ENCODE measurements at regions not wholly inside any gene's neighbourhood (a gene's known extent, or its start where the extent isn't known, plus 50 kb on each side); places are given as distances from the start of the nearest gene placed in this dataset.

GRCh38 chr12:113725557-113725876 lies 240.6 kb downstream of the RBM19 start (continued):
- TF ChIP-seq ZNF555 (tag by site-specific recombination; conservative IDR thresholded peaks at IDR 0.05) (no peak), ZSCAN16 (tag by site-specific recombination; IDR thresholded peaks at IDR 0.05) (no peak), ZNF37A (tag by site-specific recombination; IDR thresholded peaks at IDR 0.05) (no peak), ZBTB8A (tag by site-specific recombination; IDR thresholded peaks at IDR 0.05) (no peak), ZNF560 (tag by site-specific recombination; IDR thresholded peaks at IDR 0.05; ENCODE audit: borderline replicate concordance) (no peak), ZNF221 (tag by site-specific recombination; IDR thresholded peaks at IDR 0.05; ENCODE audit: borderline replicate concordance) (no peak), ZNF785 (tag by site-specific recombination; IDR thresholded peaks at IDR 0.05) (no peak)
- TF ChIP-seq, protein P1, sequence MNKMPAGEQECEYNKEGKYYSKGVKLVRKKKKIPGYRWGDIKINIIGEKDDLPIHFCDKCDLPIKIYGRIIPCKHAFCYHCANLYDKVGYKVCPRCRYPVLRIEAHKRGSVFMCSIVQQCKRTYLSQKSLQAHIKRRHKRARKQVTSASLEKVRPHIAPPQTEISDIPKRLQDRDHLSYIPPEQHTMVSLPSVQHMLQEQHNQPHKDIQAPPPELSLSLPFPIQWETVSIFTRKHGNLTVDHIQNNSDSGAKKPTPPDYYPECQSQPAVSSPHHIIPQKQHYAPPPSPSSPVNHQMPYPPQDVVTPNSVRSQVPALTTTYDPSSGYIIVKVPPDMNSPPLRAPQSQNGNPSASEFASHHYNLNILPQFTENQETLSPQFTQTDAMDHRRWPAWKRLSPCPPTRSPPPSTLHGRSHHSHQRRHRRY (tag by site-specific recombination; IDR thresholded peaks at IDR 0.05) = no peak

DNA sequence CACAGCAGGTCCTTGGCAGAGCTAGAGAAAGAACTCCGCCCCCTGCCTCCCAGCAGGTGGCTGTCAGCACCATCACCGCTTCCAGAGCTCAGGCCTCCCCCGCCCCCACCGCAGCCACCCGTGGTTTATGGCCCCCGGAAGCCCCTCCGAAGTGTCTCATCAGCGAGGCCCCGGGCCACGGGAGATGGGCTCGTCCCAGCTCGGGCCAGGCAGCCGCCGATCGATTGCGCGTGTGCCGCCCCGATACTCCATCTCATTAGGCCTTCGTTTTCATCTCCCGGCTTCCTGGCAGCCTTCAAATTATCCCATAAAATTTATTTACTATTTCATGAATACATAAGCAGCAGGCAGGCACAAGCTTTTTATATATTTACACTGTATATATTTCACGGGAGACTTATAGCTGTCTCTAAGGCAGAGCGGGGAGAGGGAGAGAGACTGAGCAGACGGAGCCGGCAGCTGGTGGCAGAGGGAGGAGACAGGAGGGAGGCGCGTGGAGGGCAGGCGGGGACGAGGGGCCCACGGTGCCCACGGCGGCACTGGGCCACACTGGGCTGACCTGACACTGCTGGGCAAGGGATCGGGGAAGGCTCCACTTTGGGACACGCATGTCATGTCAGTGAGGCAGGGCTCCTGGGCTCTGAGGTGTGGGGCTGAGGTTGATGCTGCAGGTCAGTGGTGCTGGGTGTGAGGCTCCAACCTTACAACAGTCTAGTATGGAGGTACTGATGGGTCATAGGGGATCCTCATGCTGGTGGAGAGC lies 241.2 kb downstream of the RBM19 start:
- Histone ChIP-seq H3K36me3 (ENCODE audit: control insufficient read depth in 2 of 2, insufficient read depth in 1 of 2, low read length in 2 of 2) (no peaks in the 10 kb centered on the region), H3K4me1 (ENCODE audit: control insufficient read depth, insufficient read depth, low read length) (no peaks in the 10 kb centered on the region), H3K27ac (ENCODE audit: extremely low read depth, low read depth, low read length) (no peak overlapping the region), H3K9me3 (ENCODE audit: control insufficient read depth, insufficient read depth, low read depth, low read length) (no peaks in the 10 kb centered on the region), H3K4me3 (ENCODE audit: low read depth, low read length) (no peak overlapping the region)
- POLR2A ChIA-PET = no interaction called here
- CTCF ChIA-PET = interaction anchor here (0.5 to 1.2 kb wide), 2 partner anchors 136 to 263 kb away, joined by 3 read pairs; no protein-coding TSS in a partner anchor
- 0 out of 2 replicates have a peak, but pooled peaks have one; percentile 10 for TF ChIP-seq ZBTB8A (tag by site-specific recombination; IDR thresholded peaks at IDR 0.05)
- no peak for TF ChIP-seq ZNF560 (tag by site-specific recombination; IDR thresholded peaks at IDR 0.05; ENCODE audit: borderline replicate concordance)
- TF ChIP-seq, protein P2, sequence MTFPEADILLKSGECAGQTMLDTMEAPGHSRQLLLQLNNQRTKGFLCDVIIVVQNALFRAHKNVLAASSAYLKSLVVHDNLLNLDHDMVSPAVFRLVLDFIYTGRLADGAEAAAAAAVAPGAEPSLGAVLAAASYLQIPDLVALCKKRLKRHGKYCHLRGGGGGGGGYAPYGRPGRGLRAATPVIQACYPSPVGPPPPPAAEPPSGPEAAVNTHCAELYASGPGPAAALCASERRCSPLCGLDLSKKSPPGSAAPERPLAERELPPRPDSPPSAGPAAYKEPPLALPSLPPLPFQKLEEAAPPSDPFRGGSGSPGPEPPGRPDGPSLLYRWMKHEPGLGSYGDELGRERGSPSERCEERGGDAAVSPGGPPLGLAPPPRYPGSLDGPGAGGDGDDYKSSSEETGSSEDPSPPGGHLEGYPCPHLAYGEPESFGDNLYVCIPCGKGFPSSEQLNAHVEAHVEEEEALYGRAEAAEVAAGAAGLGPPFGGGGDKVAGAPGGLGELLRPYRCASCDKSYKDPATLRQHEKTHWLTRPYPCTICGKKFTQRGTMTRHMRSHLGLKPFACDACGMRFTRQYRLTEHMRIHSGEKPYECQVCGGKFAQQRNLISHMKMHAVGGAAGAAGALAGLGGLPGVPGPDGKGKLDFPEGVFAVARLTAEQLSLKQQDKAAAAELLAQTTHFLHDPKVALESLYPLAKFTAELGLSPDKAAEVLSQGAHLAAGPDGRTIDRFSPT (tag by site-specific recombination; IDR thresholded peaks at IDR 0.05) = 0 out of 2 replicates have a peak, but pooled peaks have one; percentile 14
- TF ChIP-seq ZBTB17 (tag by site-specific recombination; IDR thresholded peaks at IDR 0.05) = peak; percentile 96
- peak; percentile 69 for TF ChIP-seq GLIS1 (tag by site-specific recombination; IDR thresholded peaks at IDR 0.05)
- 0 out of 2 replicates have a peak, but pooled peaks have one; percentile 23 for TF ChIP-seq ZBTB11 (tag by site-specific recombination; conservative IDR thresholded peaks at IDR 0.05; ENCODE audit: low read depth)
- no peak for TF ChIP-seq ZNF449 (tag by site-specific recombination; IDR thresholded peaks at IDR 0.05)
- TF ChIP-seq CTCF (tag by site-specific recombination; IDR thresholded peaks at IDR 0.05) = no peak
- TF ChIP-seq PRDM10 (tag by site-specific recombination; IDR thresholded peaks at IDR 0.05) = peak; percentile 75
- TF ChIP-seq ZNF335 (tag by site-specific recombination; conservative IDR thresholded peaks at IDR 0.05) = peak; percentile 86
- 0 out of 2 replicates have a peak, but pooled peaks have one; percentile 37 for TF ChIP-seq SP7 (tag by site-specific recombination; IDR thresholded peaks at IDR 0.05)
- TF ChIP-seq ZNF561 (tag by site-specific recombination; IDR thresholded peaks at IDR 0.05; ENCODE audit: borderline replicate concordance) = peak; percentile 63; the same call in 1 of the 2 replicates
- TF ChIP-seq ZIC2 (tag by site-specific recombination; IDR thresholded peaks at IDR 0.05) = peak; percentile 88

All from HEK293 (cell line).